ENCODE measurements at regions not wholly inside any gene's neighbourhood (a gene's known extent, or its start where the extent isn't known, plus 50 kb on each side); places are given as distances from the start of the nearest gene placed in this dataset.

DNA sequence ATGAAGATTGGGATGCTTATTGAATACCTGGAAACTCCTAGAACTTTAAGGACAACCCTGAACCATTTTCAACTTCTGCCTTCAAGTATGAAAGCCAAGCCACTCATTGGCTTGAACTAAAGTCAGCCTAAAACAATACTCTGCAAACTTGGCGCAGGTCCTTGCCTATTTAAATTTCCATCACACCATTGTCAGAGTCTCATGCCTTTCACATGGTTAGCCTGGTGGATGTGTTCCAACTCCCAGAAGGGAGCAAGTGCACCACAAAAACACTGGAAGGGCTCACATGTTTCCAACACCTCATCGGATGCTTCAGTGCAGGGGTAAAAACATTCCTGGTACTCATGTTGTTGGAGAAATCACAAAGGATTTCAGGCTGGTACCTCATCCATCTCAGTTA lies 511.6 kb upstream of the MDFIC2 start:
- Histone ChIP-seq H3K79me2 (ENCODE audit: insufficient read depth, low read length) (no peaks in the 10 kb centered on the region), H3K27ac (ENCODE audit: low read depth, low read length, poor library complexity, severe bottlenecking) (no peak overlapping the region)

DNA sequence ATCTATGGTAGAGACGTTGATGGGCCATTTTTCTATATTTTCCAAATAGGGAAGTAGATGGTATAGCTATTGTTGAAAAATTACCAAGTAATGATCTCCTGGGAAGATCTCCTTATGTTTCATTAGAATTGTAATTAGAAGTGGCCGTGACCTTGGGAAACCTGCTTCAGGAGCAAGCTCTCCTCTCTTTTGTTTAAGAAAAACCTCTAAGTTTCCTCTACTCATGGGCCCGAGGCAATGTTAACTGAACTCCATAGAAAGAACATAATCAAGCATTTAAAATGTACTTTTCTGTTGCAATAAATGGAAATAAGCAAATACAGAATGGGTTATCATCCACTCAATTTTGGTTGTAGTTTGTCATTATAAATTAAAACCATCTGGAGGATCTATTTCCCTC lies 511.2 kb upstream of the MDFIC2 start:
- no peaks in the 10 kb centered on the region for H3K79me2 ChIP-seq (ENCODE audit: insufficient read depth, low read length)
- H3K4me3 ChIP-seq (ENCODE audit: low read depth, low read length, poor library complexity, severe bottlenecking) = no peak overlapping the region
- no peaks in the 10 kb centered on the region for H3K9me2 ChIP-seq (ENCODE audit: low read depth, low read length)
- no peaks in the 10 kb centered on the region for H3K4me1 ChIP-seq (ENCODE audit: insufficient read depth, low read length, severe bottlenecking)
- no peak overlapping the region for H3K4me2 ChIP-seq (ENCODE audit: low read length)
- no peak overlapping the region for H3K27ac ChIP-seq (ENCODE audit: low read depth, low read length, poor library complexity, severe bottlenecking)
- H3F3A ChIP-seq (ENCODE audit: insufficient read depth, low read length) = no peaks in the 10 kb centered on the region
- TF ChIP-seq EZH2 (IDR thresholded peaks at IDR 0.05; ENCODE audit: borderline replicate concordance, low read length) = no peak
- TF ChIP-seq, protein P1, sequence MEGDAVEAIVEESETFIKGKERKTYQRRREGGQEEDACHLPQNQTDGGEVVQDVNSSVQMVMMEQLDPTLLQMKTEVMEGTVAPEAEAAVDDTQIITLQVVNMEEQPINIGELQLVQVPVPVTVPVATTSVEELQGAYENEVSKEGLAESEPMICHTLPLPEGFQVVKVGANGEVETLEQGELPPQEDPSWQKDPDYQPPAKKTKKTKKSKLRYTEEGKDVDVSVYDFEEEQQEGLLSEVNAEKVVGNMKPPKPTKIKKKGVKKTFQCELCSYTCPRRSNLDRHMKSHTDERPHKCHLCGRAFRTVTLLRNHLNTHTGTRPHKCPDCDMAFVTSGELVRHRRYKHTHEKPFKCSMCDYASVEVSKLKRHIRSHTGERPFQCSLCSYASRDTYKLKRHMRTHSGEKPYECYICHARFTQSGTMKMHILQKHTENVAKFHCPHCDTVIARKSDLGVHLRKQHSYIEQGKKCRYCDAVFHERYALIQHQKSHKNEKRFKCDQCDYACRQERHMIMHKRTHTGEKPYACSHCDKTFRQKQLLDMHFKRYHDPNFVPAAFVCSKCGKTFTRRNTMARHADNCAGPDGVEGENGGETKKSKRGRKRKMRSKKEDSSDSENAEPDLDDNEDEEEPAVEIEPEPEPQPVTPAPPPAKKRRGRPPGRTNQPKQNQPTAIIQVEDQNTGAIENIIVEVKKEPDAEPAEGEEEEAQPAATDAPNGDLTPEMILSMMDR (IDR thresholded peaks at IDR 0.05; ENCODE audit: low read length) = no peak
- H3K36me3 ChIP-seq (ENCODE audit: insufficient read depth, low read length) = no peaks in the 10 kb centered on the region
- 0 out of 2 replicates have a peak, but pooled peaks cover 4% of the 10 kb centered on the region for H3K27me3 ChIP-seq (ENCODE audit: insufficient read depth, low read length)
- H2AFZ ChIP-seq (ENCODE audit: low read length) = no peak overlapping the region
- H3K9me3 ChIP-seq (ENCODE audit: low read length) = no peaks in the 10 kb centered on the region
- no peaks in the 10 kb centered on the region for H4K20me1 ChIP-seq (ENCODE audit: insufficient read depth, low read length)
- H3K9ac ChIP-seq (ENCODE audit: low read length) = no peak overlapping the region

More for the DNA sequence above, 511.6 kb upstream of the MDFIC2 start:
- Histone ChIP-seq H3K4me3 (ENCODE audit: low read depth, low read length, poor library complexity, severe bottlenecking) (no peak overlapping the region), H3F3A (ENCODE audit: insufficient read depth, low read length) (no peaks in the 10 kb centered on the region), H3K9me3 (ENCODE audit: low read length) (no peaks in the 10 kb centered on the region), H2AFZ (ENCODE audit: low read length) (no peak overlapping the region), H3K27me3 (ENCODE audit: insufficient read depth, low read length) (0 out of 2 replicates have a peak, but pooled peaks cover 4% of the 10 kb centered on the region), H3K9ac (ENCODE audit: low read length) (no peak overlapping the region), H3K9me2 (ENCODE audit: low read depth, low read length) (no peaks in the 10 kb centered on the region), H3K36me3 (ENCODE audit: insufficient read depth, low read length) (no peaks in the 10 kb centered on the region), H3K4me2 (ENCODE audit: low read length) (no peak overlapping the region), H4K20me1 (ENCODE audit: insufficient read depth, low read length) (no peaks in the 10 kb centered on the region), H3K4me1 (ENCODE audit: insufficient read depth, low read length, severe bottlenecking) (no peaks in the 10 kb centered on the region)
- no peak for TF ChIP-seq EZH2 (IDR thresholded peaks at IDR 0.05; ENCODE audit: borderline replicate concordance, low read length)
- TF ChIP-seq, protein P1 (IDR thresholded peaks at IDR 0.05; ENCODE audit: low read length) = no peak

DNA sequence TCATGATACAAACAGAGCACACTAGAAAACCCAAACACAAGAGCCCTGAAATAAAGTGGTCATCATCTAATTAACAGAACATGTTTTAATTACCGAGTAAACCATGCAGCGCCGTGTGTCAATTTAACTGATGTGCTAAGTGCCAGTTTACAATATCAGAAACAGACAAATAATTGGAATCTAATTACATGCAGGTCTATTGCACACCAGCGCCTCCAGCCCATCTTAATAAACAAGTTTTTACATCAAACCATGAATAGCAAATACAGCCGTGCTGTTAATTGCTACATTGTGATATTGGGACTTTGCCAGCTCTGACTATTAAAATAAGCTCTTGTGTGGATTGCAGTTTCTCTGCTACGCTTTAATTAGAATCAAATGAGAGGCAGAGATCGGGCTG lies 510.2 kb upstream of the MDFIC2 start:
- no peaks in the 10 kb centered on the region for H3F3A ChIP-seq (ENCODE audit: insufficient read depth, low read length)
- H3K9me3 ChIP-seq (ENCODE audit: low read length) = no peaks in the 10 kb centered on the region
- no peak overlapping the region for H3K4me2 ChIP-seq (ENCODE audit: low read length)
- H3K27me3 ChIP-seq (ENCODE audit: insufficient read depth, low read length) = 0 out of 2 replicates have a peak, but pooled peaks cover 4% of the 10 kb centered on the region
- H3K4me3 ChIP-seq (ENCODE audit: low read depth, low read length, poor library complexity, severe bottlenecking) = no peak overlapping the region
- no peaks in the 10 kb centered on the region for H3K36me3 ChIP-seq (ENCODE audit: insufficient read depth, low read length)
- H3K27ac ChIP-seq (ENCODE audit: low read depth, low read length, poor library complexity, severe bottlenecking) = no peak overlapping the region
- H3K4me1 ChIP-seq (ENCODE audit: insufficient read depth, low read length, severe bottlenecking) = no peaks in the 10 kb centered on the region
- H3K9ac ChIP-seq (ENCODE audit: low read length) = no peak overlapping the region
- no peak for TF ChIP-seq EZH2 (IDR thresholded peaks at IDR 0.05; ENCODE audit: borderline replicate concordance, low read length)
- TF ChIP-seq, protein P1 (IDR thresholded peaks at IDR 0.05; ENCODE audit: low read length) = no peak
- H2AFZ ChIP-seq (ENCODE audit: low read length) = no peak overlapping the region
- no peaks in the 10 kb centered on the region for H3K9me2 ChIP-seq (ENCODE audit: low read depth, low read length)
- H3K79me2 ChIP-seq (ENCODE audit: insufficient read depth, low read length) = no peaks in the 10 kb centered on the region
- no peaks in the 10 kb centered on the region for H4K20me1 ChIP-seq (ENCODE audit: insufficient read depth, low read length)

Data from OCI-LY1 (cell line).